Loucy (cell line): ENCODE measurements at regions not wholly inside any gene's neighbourhood (a gene's known extent, or its start where the extent isn't known, plus 50 kb on each side); places are given as distances from the start of the nearest gene placed in this dataset.

Experiments used
- H2AFZ ChIP-seq: fragments of 200-600 bp; sonication (generic); 2 replicates; pipeline ENCODE4 v1.6.0; 2016; ENCODE audit warnings: antibody characterized with exemption, mild to moderate bottlenecking, low read length, moderate library complexity
- H3F3A ChIP-seq: fragments of 200-600 bp; 2 replicates; pipeline ENCODE4 v1.6.0; 2016; ENCODE audit warnings: antibody characterized with exemption, low read depth, mild to moderate bottlenecking
- H3K27me3 ChIP-seq: fragments of 200-600 bp; sonication (generic); 2 replicates; pipeline ENCODE4 v1.6.1; 2014; ENCODE audit warnings: low read length, mild to moderate bottlenecking; ENCODE audit not compliant: insufficient read depth, poor library complexity, severe bottlenecking
- H3K36me3 ChIP-seq: fragments of 200-600 bp; sonication (generic); 2 replicates; pipeline ENCODE4 v1.6.1; 2016; ENCODE audit warnings: low read length; ENCODE audit not compliant: insufficient read depth
- H3K4me1 ChIP-seq: fragments of 200-600 bp; sonication (generic); 2 replicates; pipeline ENCODE4 v1.5.1; 2014; ENCODE audit warnings: low read length, mild to moderate bottlenecking; ENCODE audit not compliant: insufficient read depth, poor library complexity, severe bottlenecking
- H3K4me2 ChIP-seq: fragments of 200-600 bp; sonication (generic); 2 replicates; pipeline ENCODE4 v1.6.0; 2014; ENCODE audit warnings: antibody characterized with exemption, low read length, low read depth, mild to moderate bottlenecking; ENCODE audit not compliant: poor library complexity, severe bottlenecking
- H3K4me3 ChIP-seq: fragments of 200-600 bp; sonication (generic); 2 replicates; pipeline ENCODE4 v1.5.1; 2014; ENCODE audit warnings: low read length, mild to moderate bottlenecking, mixed read lengths; ENCODE audit not compliant: poor library complexity, severe bottlenecking
- H3K79me2 ChIP-seq: fragments of 200-600 bp; sonication (generic); 2 replicates; pipeline ENCODE4 v1.6.1; 2014; ENCODE audit warnings: low read length; ENCODE audit not compliant: insufficient read depth
- H3K9ac ChIP-seq: fragments of 200-600 bp; sonication (generic); 2 replicates; pipeline ENCODE4 v1.6.0; 2014; ENCODE audit warnings: mild to moderate bottlenecking, low read depth, low read length, moderate library complexity; ENCODE audit not compliant: poor library complexity, severe bottlenecking
- H3K9me2 ChIP-seq: fragments of 200-600 bp; sonication (generic); replicated peaks from 2 replicates; pipeline ENCODE4 v1.6.1; 2016; ENCODE audit warnings: low read depth, low read length, mixed read lengths
- H3K9me3 ChIP-seq: fragments of 200-600 bp; sonication (generic); 2 replicates; pipeline ENCODE4 v1.6.1; 2014; ENCODE audit warnings: mild to moderate bottlenecking, antibody characterized with exemption, low read length, low read depth; ENCODE audit not compliant: insufficient read depth
- H4K20me1 ChIP-seq: fragments of 200-600 bp; sonication (generic); 2 replicates; pipeline ENCODE4 v1.6.0; 2014; ENCODE audit warnings: antibody characterized with exemption, low read length, mild to moderate bottlenecking; ENCODE audit not compliant: insufficient read depth, poor library complexity, severe bottlenecking
- EZH2phosphoT487 ChIP-seq: fragments of 200-600 bp; IDR thresholded peaks from 2 replicates; pipeline ENCODE4 v1.6.1; 2018; ENCODE audit warnings: antibody characterized with exemption, mild to moderate bottlenecking, moderate library complexity, borderline replicate concordance
- TF ChIP-seq, protein P1 (sequence below): fragments of 200-600 bp; sonication (generic); conservative IDR thresholded peaks from 2 replicates; pipeline ENCODE4 v1.5.1; 2014; ENCODE audit warnings: mild to moderate bottlenecking, antibody characterized with exemption, low read length

DNA sequence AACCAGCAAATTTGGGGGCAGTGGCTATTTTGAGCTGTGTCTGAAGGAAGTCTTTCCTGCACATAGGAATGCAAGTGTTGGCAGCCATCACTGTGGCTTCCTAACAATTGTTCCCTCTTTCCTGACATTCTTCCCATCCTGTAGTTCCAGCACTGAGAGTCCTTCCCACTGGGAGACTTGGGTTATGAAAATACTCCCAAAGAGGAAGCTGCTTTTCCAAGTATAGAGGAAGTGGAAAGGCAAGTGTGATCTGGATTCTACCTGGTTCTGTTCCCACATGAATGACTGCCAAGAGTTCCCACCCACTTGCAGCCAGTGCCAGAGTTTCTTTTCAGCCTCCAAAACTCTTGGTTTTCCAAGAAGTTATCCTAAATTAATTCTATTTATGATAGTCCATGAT is 98.5 kb upstream of the CD53 start:
- no peak overlapping the region for H3K4me3 ChIP-seq
- no peaks in the 10 kb centered on the region for H3K9me3 ChIP-seq
- no peaks in the 10 kb centered on the region for H3K27me3 ChIP-seq
- no peak overlapping the region for H3K9ac ChIP-seq
- H3K79me2 ChIP-seq = no peaks in the 10 kb centered on the region
- TF ChIP-seq, protein P1, sequence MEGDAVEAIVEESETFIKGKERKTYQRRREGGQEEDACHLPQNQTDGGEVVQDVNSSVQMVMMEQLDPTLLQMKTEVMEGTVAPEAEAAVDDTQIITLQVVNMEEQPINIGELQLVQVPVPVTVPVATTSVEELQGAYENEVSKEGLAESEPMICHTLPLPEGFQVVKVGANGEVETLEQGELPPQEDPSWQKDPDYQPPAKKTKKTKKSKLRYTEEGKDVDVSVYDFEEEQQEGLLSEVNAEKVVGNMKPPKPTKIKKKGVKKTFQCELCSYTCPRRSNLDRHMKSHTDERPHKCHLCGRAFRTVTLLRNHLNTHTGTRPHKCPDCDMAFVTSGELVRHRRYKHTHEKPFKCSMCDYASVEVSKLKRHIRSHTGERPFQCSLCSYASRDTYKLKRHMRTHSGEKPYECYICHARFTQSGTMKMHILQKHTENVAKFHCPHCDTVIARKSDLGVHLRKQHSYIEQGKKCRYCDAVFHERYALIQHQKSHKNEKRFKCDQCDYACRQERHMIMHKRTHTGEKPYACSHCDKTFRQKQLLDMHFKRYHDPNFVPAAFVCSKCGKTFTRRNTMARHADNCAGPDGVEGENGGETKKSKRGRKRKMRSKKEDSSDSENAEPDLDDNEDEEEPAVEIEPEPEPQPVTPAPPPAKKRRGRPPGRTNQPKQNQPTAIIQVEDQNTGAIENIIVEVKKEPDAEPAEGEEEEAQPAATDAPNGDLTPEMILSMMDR = no peak
- no peak for TF ChIP-seq EZH2phosphoT487
- H3K4me1 ChIP-seq = no peaks in the 10 kb centered on the region
- H3K9me2 ChIP-seq = no peaks in the 10 kb centered on the region
- H3K36me3 ChIP-seq = no peaks in the 10 kb centered on the region
- no peaks in the 10 kb centered on the region for H4K20me1 ChIP-seq
- H3K4me2 ChIP-seq = no peak overlapping the region
- no peaks in the 10 kb centered on the region for H3F3A ChIP-seq
- no peak overlapping the region for H2AFZ ChIP-seq

DNA sequence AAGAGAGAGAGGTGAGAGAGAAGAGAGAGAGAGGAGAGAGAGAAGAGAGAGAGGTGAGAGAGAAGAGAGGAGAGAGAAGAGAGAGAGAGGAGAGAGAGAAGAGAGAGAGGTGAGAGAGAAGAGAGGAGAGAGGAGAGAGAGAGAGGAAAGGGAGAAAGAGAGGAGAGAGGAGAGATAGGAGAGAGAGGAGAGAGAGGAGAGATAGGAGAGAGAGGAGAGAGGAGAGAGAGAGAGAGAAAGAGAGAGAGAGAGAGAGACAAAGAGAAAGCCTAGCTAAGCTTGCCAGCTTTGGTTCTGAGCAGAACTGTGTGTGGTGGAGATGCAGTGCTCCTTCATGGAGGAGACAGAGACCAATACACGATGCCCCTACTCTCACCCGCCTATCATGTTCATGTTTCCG is 99.1 kb upstream of the KCNA3 start:
- Histone ChIP-seq H3K4me3 (no peak overlapping the region), H2AFZ (no peak overlapping the region), H4K20me1 (no peaks in the 10 kb centered on the region)

DNA sequence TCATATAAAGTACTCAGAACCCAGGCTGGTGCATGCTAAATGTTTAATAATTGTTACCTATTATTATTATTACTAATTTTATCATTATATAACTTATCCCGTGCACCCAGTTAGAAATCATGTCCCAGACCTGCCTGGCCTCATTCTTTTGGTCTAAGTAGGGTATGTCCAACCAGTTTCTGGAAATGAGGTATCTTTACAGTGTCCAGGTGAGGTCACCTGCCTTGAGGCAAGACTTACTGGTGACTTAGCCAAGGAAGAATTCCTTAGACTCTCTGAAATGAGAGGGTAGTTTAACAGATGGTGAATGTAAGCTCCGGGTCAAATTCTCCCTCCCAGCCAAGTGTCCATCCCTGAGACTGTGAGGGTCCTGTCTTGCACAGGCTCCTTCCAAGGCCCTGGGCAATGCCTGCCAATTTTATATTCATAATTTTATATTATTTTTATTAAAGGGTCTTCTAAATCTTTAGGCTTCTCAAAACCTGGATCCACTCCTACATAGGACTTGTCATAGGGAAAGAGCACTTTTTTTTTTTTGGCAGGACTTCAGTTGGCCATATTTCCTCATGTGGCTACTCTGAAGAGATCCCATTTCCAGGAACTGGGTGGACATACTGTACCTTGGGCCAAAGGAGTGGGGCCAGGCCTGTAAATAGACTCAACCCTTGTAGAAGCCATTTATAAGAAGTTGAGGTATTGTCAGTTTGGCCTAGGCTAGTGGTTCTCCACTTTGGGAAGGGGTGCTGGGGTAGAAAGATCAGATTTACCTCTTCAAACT is 96.7 kb upstream of the KCNA3 start:
- Histone ChIP-seq H3K36me3 (no peaks in the 10 kb centered on the region), H4K20me1 (no peaks in the 10 kb centered on the region), H3F3A (no peaks in the 10 kb centered on the region), H3K9me3 (no peaks in the 10 kb centered on the region), H3K27me3 (no peaks in the 10 kb centered on the region), H3K9me2 (no peaks in the 10 kb centered on the region), H3K4me1 (no peaks in the 10 kb centered on the region), H3K79me2 (no peaks in the 10 kb centered on the region), H2AFZ (no peak overlapping the region), H3K4me3 (no peak overlapping the region), H3K9ac (no peak overlapping the region), H3K4me2 (no peak overlapping the region)
- TF ChIP-seq EZH2phosphoT487 = no peak
- TF ChIP-seq, protein P1 = no peak

More for the DNA sequence above, 99.1 kb upstream of the KCNA3 start:
- Histone ChIP-seq H3K27me3 (no peaks in the 10 kb centered on the region), H3K9ac (no peak overlapping the region), H3K4me2 (no peak overlapping the region), H3K36me3 (no peaks in the 10 kb centered on the region), H3K9me2 (no peaks in the 10 kb centered on the region), H3F3A (no peaks in the 10 kb centered on the region), H3K9me3 (no peaks in the 10 kb centered on the region), H3K79me2 (no peaks in the 10 kb centered on the region), H3K4me1 (no peaks in the 10 kb centered on the region)
- TF ChIP-seq EZH2phosphoT487 = no peak
- TF ChIP-seq, protein P1 = no peak
